T-cell (primary cell): ENCODE measurements at regions not wholly inside any gene's neighbourhood (a gene's known extent, or its start where the extent isn't known, plus 50 kb on each side); places are given as distances from the start of the nearest gene placed in this dataset.

Experiments used
- ATAC-seq, 4 experiments: fragments of 200-7000 bp in 3 of 4; fragments of 150-1000 bp in 1 of 4; cut with Tn5 transposase; replicated peaks in 1 of 4; 1 replicate in 3 of 4; 2 replicates in 1 of 4; pipeline ENCODE4 v1.10.0; 2021; ENCODE audit warnings: moderate library complexity in 3 of 4, mild to moderate bottlenecking in 2 of 4, moderate number of reproducible peaks in 1 of 4
- CTCF ChIA-PET, 2 donors: fragments of 300-600 bp; sonication (Branson Sonifier 250); formaldehyde crosslinking; loops; one replicate each; lab custom pipeline; 2022; ENCODE audit warnings: antibody characterized with exemption in 2 of 2; lab: Charles Lee
- POLR2A ChIA-PET, 2 donors: fragments of 300-600 bp; sonication (Branson Sonifier 250); formaldehyde crosslinking; loops; one replicate each; lab custom pipeline; 2022; ENCODE audit warnings: antibody characterized with exemption in 2 of 2; lab: Charles Lee
- DNase-seq, 35 experiments: peaks; one replicate each; pipeline versions ENCODE4 v3.0.0 to v3.0.0-alpha.2; 2013 to 2023
- H3K27ac ChIP-seq: one replicate; pipeline ENCODE4 v1.5.1; 2013; ENCODE audit warnings: low read length
- H3K27me3 ChIP-seq, 2 experiments: replicated peaks in 1 of 2; 1 replicate in 1 of 2; 2 replicates in 1 of 2; pipeline versions ENCODE4 v1.6.1 to v1.7.0; 2013; ENCODE audit warnings: low read length in 1 of 2, mixed read lengths in 1 of 2; ENCODE audit not compliant: control insufficient read depth in 2 of 2, insufficient read depth in 2 of 2; ENCODE audit errors: extremely low read depth in 1 of 2
- H3K36me3 ChIP-seq, 2 donors: 1 replicate in 1 of 2; 2 replicates in 1 of 2; pipeline versions ENCODE4 v1.6.1 to v1.7.0; 2013; ENCODE audit warnings: low read length in 1 of 2; ENCODE audit not compliant: control insufficient read depth in 2 of 2, insufficient read depth in 1 of 2; ENCODE audit errors: extremely low read depth in 1 of 2
- H3K4me1 ChIP-seq, 2 experiments: 1 replicate in 1 of 2; 2 replicates in 1 of 2; pipeline versions ENCODE4 v1.6.1 to v1.7.0; 2013; ENCODE audit warnings: low read length in 2 of 2, mixed read lengths in 1 of 2; ENCODE audit not compliant: insufficient read depth in 2 of 2, control insufficient read depth in 1 of 2; ENCODE audit errors: extremely low read depth in 1 of 2
- H3K4me3 ChIP-seq, 2 donors: 1 replicate in 1 of 2; 2 replicates in 1 of 2; pipeline versions ENCODE4 v1.5.1 to v1.7.0; 2013; ENCODE audit warnings: mild to moderate bottlenecking in 2 of 2, low read length in 1 of 2, moderate library complexity in 1 of 2; ENCODE audit not compliant: control insufficient read depth in 1 of 2; ENCODE audit errors: extremely low read depth in 1 of 2
- H3K9me3 ChIP-seq: 2 replicates; pipeline ENCODE4 v1.7.0; 2013
- H3K27ac Mint-ChIP-seq, 2 donors: one replicate each; pipeline ENCODE4 v1.8.0; 2020 to 2021; ENCODE audit warnings: mild to moderate bottlenecking in 2 of 2, mixed read lengths in 2 of 2
- H3K27me3 Mint-ChIP-seq, 2 donors: one replicate each; pipeline ENCODE4 v1.8.0; 2021 to 2022; ENCODE audit warnings: mixed read lengths in 2 of 2
- H3K36me3 Mint-ChIP-seq: one replicate; pipeline ENCODE4 v1.8.0; 2021; ENCODE audit warnings: mixed read lengths
- H3K4me1 Mint-ChIP-seq, 3 donors: one replicate each; pipeline ENCODE4 v1.8.0; 2020 to 2022; ENCODE audit warnings: mixed read lengths in 3 of 3, mild to moderate bottlenecking in 1 of 3
- H3K4me3 Mint-ChIP-seq, 3 donors: one replicate each; pipeline ENCODE4 v1.8.0; 2020 to 2022; ENCODE audit warnings: mild to moderate bottlenecking in 3 of 3, mixed read lengths in 3 of 3, moderate library complexity in 3 of 3
- H3K9me3 Mint-ChIP-seq, 3 donors: one replicate each; pipeline ENCODE4 v1.8.0; 2020 to 2022; ENCODE audit warnings: mixed read lengths in 3 of 3
- WGBS: methylation state at CpG from one replicate; pipeline ENCODE4 v1.1.5; 2013; ENCODE audit warnings: missing lambda C conversion rate; ENCODE audit not compliant: insufficient coverage; 5-methylcytosine and 5-hydroxymethylcytosine counted together

GRCh38 chr1:59169703-59170102 is 127.2 kb upstream of the FGGY start:
- no peak overlapping the region for H3K4me3 ChIP-seq

GRCh38 chr1:59170659-59171058 is 126.2 kb upstream of the FGGY start:
- Histone ChIP-seq H3K27ac (no peak overlapping the region), H3K27me3 (no peaks in the 10 kb centered on the region), H3K36me3 (no peaks in the 10 kb centered on the region), H3K4me1 (no peaks in the 10 kb centered on the region), H3K9me3 (no peaks in the 10 kb centered on the region), H3K4me3 (no peak overlapping the region)
- Mint-ChIP-seq H3K4me3 (no peak overlapping the region), H3K27ac (no peak overlapping the region), H3K27me3 (peaks cover 8 to 9% of the 10 kb centered on the region in 2 donors), H3K4me1 (no peaks in the 10 kb centered on the region), H3K36me3 (no peaks in the 10 kb centered on the region), H3K9me3 (no peaks in the 10 kb centered on the region)
- no CpG with 5 or more reads among the region's 3 CpGs for WGBS
- ATAC-seq (no peak), DNase-seq (no peak)
- CTCF ChIA-PET: no interaction called here
- POLR2A ChIA-PET: no interaction called here

More at GRCh38 chr1:59169703-59170102, 127.2 kb upstream of the FGGY start:
- H3K27me3 Mint-ChIP-seq: peaks cover 11 to 14% of the 10 kb centered on the region in 2 donors
- H3K4me1 Mint-ChIP-seq: no peaks in the 10 kb centered on the region
- whole genome bisulfite sequencing: 38% methylated on average over 1 of the region's 1 CpG
- CTCF ChIA-PET: no interaction called here
- DNase-seq (no peak), ATAC-seq (no peak)
- no peaks in the 10 kb centered on the region for H3K36me3 Mint-ChIP-seq
- no peaks in the 10 kb centered on the region for H3K36me3 ChIP-seq
- H3K4me3 Mint-ChIP-seq: no peak overlapping the region
- no peaks in the 10 kb centered on the region for H3K9me3 Mint-ChIP-seq
- no peaks in the 10 kb centered on the region for H3K27me3 ChIP-seq
- no peaks in the 10 kb centered on the region for H3K9me3 ChIP-seq
- no peak overlapping the region for H3K27ac Mint-ChIP-seq
- POLR2A ChIA-PET: no interaction called here
- no peak overlapping the region for H3K27ac ChIP-seq
- no peaks in the 10 kb centered on the region for H3K4me1 ChIP-seq

- Histone ChIP-seq H3K36me3 (no peaks in the 10 kb centered on the region), H3K4me1 (no peaks in the 10 kb centered on the region), H3K4me3 (no peak overlapping the region), H3K27ac (no peak overlapping the region), H3K27me3 (no peaks in the 10 kb centered on the region), H3K9me3 (no peaks in the 10 kb centered on the region)
- POLR2A ChIA-PET: no interaction called here
- CTCF ChIA-PET: no interaction called here
- Mint-ChIP-seq H3K36me3 (no peaks in the 10 kb centered on the region), H3K4me3 (no peak overlapping the region), H3K27ac (no peak overlapping the region), H3K27me3 (peaks cover 3 to 9% of the 10 kb centered on the region in 2 donors), H3K9me3 (no peaks in the 10 kb centered on the region), H3K4me1 (no peaks in the 10 kb centered on the region)
- no peak for ATAC-seq
- no peak for DNase-seq
- WGBS: no CpG with 5 or more reads among the region's 4 CpGs
Measured at GRCh38 chr1:59171788-59172187, 125.1 kb upstream of the FGGY start.

GRCh38 chr1:59172693-59173092 is 124.2 kb upstream of the FGGY start:
- H3K9me3 Mint-ChIP-seq: peaks cover 0 to 5% (median 0%) of the 10 kb centered on the region in 3 donors
- peaks cover 3 to 5% of the 10 kb centered on the region in 2 donors for H3K27me3 Mint-ChIP-seq
- Histone ChIP-seq H3K27ac (no peak overlapping the region), H3K36me3 (no peaks in the 10 kb centered on the region), H3K9me3 (no peaks in the 10 kb centered on the region), H3K4me1 (no peaks in the 10 kb centered on the region), H3K27me3 (no peaks in the 10 kb centered on the region), H3K4me3 (no peak overlapping the region)
- no CpG with 5 or more reads among the region's 1 CpG for WGBS
- CTCF ChIA-PET: no interaction called here
- no peaks in the 10 kb centered on the region for H3K4me1 Mint-ChIP-seq
- no peak overlapping the region for H3K4me3 Mint-ChIP-seq
- no peaks in the 10 kb centered on the region for H3K36me3 Mint-ChIP-seq
- ATAC-seq (no peak), DNase-seq (no peak)
- POLR2A ChIA-PET: no interaction called here
- no peak overlapping the region for H3K27ac Mint-ChIP-seq

- CTCF ChIA-PET: no interaction called here
- no peak for ATAC-seq
- no peaks in the 10 kb centered on the region for H3K4me1 ChIP-seq
- Mint-ChIP-seq H3K27me3 (peaks cover 3 to 5% of the 10 kb centered on the region in 2 donors), H3K9me3 (peaks cover 0 to 5% (median 0%) of the 10 kb centered on the region in 3 donors), H3K36me3 (no peaks in the 10 kb centered on the region), H3K27ac (no peak overlapping the region), H3K4me1 (no peaks in the 10 kb centered on the region), H3K4me3 (no peak overlapping the region)
- no peak for DNase-seq
- 63% methylated on average over 1 of the region's 1 CpG for WGBS
- H3K27ac ChIP-seq: no peak overlapping the region
- no peaks in the 10 kb centered on the region for H3K27me3 ChIP-seq
- POLR2A ChIA-PET: no interaction called here
- H3K4me3 ChIP-seq: no peak overlapping the region
- H3K9me3 ChIP-seq: no peaks in the 10 kb centered on the region
- H3K36me3 ChIP-seq: no peaks in the 10 kb centered on the region
Measured at GRCh38 chr1:59173721-59174120, 123.2 kb upstream of the FGGY start.

GRCh38 chr1:59176471-59176870 is 120.4 kb upstream of the FGGY start:
- no peak overlapping the region for H3K27ac ChIP-seq
- ATAC-seq: no peak
- H3K4me3 ChIP-seq: no peak overlapping the region
- no peak overlapping the region for H3K27ac Mint-ChIP-seq
- WGBS: 100% methylated on average over 2 of the region's 3 CpGs
- no peaks in the 10 kb centered on the region for H3K27me3 Mint-ChIP-seq
- POLR2A ChIA-PET: interaction anchor here in 1 of 2 donors (0.5 kb wide), 1 partner anchor 14 kb away, joined by 5 read pairs; no protein-coding TSS in a partner anchor
- no peaks in the 10 kb centered on the region for H3K27me3 ChIP-seq
- no peaks in the 10 kb centered on the region for H3K36me3 Mint-ChIP-seq
- H3K36me3 ChIP-seq: no peaks in the 10 kb centered on the region
- no peaks in the 10 kb centered on the region for H3K4me1 ChIP-seq
- H3K9me3 Mint-ChIP-seq: peaks cover 0 to 5% (median 0%) of the 10 kb centered on the region in 3 donors
- no peak overlapping the region for H3K4me3 Mint-ChIP-seq
- H3K4me1 Mint-ChIP-seq: no peaks in the 10 kb centered on the region
- no peaks in the 10 kb centered on the region for H3K9me3 ChIP-seq
- CTCF ChIA-PET: no interaction called here
- DNase-seq: no peak

GRCh38 chr1:59177756-59178155 is 119.1 kb upstream of the FGGY start:
- Mint-ChIP-seq H3K36me3 (no peaks in the 10 kb centered on the region), H3K9me3 (peaks cover 0 to 5% (median 0%) of the 10 kb centered on the region in 3 donors), H3K27ac (no peak overlapping the region), H3K27me3 (no peaks in the 10 kb centered on the region), H3K4me3 (no peak overlapping the region), H3K4me1 (no peaks in the 10 kb centered on the region)
- DNase-seq: no peak
- H3K4me1 ChIP-seq: no peaks in the 10 kb centered on the region
- WGBS: no CpG with 5 or more reads among the region's 2 CpGs
- H3K36me3 ChIP-seq: no peaks in the 10 kb centered on the region
- H3K27ac ChIP-seq: no peak overlapping the region
- ChIA-PET POLR2A (no interaction called here), CTCF (no interaction called here)
- no peak overlapping the region for H3K4me3 ChIP-seq
- no peaks in the 10 kb centered on the region for H3K27me3 ChIP-seq
- H3K9me3 ChIP-seq: no peaks in the 10 kb centered on the region
- no peak for ATAC-seq
